ENCODE measurements at regions not wholly inside any gene's neighbourhood (a gene's known extent, or its start where the extent isn't known, plus 50 kb on each side); places are given as distances from the start of the nearest gene placed in this dataset.
"Not testable (repeated sequence)": the region's sequence is repeated elsewhere in the genome, so short reads cannot be mapped to it uniquely, and the experiment has no call there.

DNA sequence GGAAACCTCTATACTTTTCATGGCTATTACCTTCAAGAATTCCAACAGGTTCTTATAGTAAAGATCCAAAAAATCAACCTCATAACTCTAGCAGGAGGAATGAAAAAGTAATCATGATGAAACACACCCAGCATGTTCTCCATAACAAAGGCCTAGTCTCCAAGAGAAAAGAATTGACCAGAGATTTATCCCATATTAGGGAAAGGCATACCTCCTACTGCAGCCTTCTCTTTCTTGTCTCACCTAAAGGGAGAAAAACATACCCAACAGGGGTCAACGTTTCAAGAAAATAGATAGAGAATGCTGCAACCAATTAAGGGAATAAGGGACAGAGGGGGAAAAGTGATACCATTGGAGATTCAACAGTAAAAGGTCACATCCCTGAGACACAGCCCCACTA, 262.5 kb downstream of the FRK start:
- no peak for DNase-seq

DNA sequence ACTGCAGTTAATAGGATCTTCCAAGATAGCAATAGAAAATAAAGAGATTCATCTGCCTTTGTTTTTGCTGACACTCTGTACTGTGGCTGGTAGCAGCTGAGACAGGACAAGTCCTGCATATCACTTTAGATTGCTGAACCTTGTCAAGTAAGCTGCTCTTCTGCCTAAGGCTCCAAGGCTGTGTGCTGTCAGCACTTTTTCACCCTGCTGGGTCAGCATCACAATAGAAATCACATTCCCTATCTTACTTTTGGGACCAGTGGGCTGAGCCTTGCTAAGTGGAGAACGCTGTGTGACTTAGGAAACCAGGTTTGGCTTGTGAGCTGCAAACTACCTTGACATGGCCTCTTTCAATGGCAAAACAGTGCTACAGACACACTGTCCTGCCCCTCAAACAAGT, 263.9 kb downstream of the FRK start:
- DNase-seq: no peak

DNA sequence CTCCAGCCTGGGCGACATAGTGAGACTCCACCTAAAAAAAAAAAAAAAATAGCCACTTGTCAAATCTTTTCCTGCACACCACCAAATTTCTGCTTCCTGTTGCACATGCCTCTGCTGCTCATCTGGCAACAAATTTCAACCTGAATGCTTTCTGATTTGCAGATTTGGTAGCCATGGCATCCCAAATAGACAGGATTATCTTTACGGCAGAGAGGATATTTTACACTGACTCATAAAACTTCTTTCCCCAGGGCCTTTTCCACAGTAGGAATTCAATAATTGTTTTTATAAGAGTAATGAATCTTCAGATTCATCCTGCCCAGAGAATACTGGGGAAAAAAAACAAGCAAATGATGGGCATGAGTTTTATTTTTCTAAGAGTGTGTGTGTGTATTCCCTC, 264.6 kb downstream of the FRK start:
- DNase-seq: no peak

GRCh38 chr6:115783402-115784061, 277.2 kb downstream of the FRK start:
- DNase-seq: no peak

DNA sequence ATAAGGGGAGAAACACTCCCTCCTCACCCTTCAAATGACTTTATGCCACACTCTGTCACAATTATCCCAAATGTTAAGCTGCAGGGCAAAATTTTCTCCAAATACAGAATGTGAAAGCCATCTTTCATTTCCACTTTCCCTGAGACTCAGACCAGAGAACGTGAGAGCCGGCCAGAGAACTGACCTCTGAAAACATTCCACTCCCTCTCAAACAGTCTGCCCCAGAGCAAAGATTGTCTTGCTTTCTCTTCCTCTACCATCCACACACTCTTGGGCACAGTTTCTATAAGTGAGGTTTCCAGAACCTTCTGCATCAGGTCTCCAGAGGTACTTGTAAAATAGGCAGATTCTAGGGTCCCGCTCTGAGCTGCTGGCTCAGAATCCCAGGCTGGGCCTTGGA, 278.1 kb downstream of the FRK start:
- DNase-seq: no peak

DNA sequence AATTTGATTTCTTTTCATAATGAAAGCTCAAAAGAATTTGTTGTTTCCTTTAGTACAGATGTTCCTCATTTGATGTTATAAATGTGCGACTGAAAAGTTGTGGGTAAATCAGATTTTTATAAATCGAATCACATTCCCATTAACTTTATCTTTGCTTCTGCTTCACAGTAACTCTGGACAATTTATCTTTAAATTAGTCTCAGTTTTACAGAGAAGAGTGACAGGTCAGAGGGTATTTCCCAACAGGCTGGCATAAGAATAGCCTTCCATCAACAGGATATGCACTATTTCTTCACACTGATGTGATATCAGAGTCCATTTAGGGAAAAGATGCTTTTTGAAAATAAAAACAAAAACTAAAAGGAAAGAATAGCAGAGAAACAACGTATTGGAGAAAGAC, 286.9 kb downstream of the FRK start:
- DNase-seq: no peak

DNA sequence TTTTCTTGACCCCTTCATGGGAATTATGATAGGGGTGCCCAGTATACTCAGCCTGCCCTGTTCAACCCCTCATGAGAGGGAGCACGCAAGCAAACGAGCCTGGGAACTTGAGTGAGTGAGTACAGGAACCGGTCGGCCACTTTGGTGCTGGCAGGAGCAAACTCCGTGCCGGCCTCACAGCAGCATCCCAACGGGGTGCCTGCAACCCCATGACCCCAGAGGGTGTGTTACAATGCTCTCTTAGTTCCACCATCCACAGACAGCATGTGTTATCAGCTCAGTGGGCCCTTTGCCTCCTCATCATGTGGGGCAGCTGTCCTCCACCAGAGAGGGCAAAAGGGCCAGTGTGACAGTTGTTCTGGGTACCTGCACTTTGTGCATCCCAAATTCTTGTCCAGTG, 289.8 kb downstream of the FRK start:
- DNase-seq: no peak

DNA sequence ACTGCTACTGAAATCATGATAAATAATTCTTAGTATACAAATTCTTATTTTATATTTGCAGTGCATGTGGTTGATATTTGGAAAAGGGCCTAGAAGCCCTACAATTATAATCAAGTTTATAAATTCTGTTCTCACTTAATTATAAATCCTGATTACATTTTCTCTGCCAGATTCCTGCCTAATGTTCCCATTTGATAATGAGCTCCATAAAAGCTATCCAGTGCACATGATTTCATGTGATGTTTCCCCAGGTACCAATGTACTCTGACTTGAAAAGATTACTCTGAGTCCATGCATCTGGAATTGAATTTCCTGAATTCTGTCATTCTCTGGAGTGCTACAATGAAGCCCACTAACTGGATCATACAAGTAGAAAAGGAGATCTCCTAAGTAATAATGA, 292.2 kb downstream of the FRK start:
- DNase-seq: no peak

DNA sequence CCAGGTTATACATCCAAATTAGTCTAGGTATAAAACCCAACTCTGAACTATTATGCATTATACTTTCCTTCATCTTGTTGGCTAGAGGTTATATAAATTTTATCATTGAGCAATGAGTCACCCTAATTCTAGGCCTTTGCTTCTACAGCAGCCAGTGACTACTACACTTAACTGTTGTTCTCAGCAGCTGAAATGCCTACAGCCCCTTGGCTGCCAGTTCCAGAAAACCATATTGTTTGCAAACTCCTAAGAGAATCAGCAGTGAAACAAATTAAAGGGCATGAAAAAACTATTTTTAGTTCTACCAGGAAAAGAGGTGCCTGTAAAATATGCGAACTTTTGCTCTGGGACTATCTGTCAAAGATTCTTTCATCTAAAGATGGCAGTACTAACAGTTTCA, 292.8 kb downstream of the FRK start:
- no peak for DNase-seq

- DNase-seq: no peak
Measured at GRCh38 chr6:115766745-115767462, 293.8 kb downstream of the FRK start.

- no peak for DNase-seq
Measured at GRCh38 chr6:115765966-115766365, 294.7 kb downstream of the FRK start.

- no peak for DNase-seq
Measured at GRCh38 chr6:115759051-115759450, 301.6 kb downstream of the FRK start.

- DNase-seq: no peak
Measured at GRCh38 chr6:115753446-115753845, 307.2 kb downstream of the FRK start.

DNA sequence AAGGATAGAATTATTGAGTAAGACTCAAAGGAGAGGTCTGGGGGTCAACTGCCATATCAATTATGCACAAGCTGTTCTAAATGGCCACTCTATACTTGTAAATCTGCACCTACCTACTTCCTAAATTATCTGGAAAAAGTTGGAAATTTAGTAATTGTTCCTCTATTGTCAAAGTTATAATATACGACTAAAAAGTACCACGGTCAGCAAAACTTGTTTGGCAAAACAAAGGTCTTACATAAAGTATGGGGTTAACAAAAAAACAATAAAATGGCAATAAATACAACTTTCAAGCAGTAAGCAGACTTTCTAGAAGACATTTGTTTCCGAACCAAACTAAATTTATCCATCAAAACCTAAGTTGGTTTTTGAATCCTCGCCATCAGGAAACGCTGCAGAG, 309.7 kb downstream of the FRK start:
- no peak for DNase-seq

- no peak for DNase-seq
Measured at GRCh38 chr6:115750292-115750691, 310.4 kb downstream of the FRK start.

- DNase-seq: no peak
Measured at GRCh38 chr6:115747719-115748118, 313.0 kb downstream of the FRK start.

DNA sequence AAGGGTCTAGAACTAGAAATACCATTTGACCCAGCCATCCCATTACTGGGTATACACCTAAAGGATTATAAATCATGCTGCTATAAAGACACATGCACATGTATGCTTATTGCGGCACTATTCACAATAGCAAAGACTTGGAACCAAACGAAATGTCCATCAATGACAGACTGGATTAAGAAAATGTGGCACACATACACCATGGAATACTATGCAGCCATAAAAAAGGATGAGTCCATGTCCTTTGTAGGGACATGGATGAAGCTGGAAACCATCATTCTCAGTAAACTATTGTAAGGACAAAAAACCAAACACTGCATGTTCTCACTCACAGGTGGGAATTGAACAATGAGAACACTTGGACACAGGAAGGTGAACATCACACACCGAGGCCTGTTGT, 314.1 kb downstream of the FRK start:
- not testable (repeated sequence) for DNase-seq

- no peak for DNase-seq
Measured at GRCh38 chr6:115740907-115741306, 319.8 kb downstream of the FRK start.

DNA sequence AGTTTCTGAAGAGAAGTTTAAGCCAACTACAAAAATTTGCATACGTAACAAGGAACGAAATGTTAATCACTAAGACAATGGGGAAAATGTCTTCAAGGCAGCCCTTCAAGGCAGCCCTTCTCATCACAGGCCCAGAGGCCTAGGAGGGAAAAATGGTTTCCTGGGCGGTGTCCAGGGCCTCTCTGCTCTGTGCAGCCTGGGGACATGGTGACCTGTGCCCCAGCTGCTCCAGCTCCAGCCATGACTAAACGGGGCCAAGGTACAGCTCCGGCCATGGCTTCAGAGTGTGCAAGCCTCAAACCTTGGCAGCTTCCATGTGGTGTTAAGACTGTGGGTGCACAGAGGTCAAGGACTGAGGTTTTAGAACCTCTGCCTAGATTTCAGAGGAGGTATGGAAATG, 325.1 kb downstream of the FRK start:
- DNase-seq: no peak

DNA sequence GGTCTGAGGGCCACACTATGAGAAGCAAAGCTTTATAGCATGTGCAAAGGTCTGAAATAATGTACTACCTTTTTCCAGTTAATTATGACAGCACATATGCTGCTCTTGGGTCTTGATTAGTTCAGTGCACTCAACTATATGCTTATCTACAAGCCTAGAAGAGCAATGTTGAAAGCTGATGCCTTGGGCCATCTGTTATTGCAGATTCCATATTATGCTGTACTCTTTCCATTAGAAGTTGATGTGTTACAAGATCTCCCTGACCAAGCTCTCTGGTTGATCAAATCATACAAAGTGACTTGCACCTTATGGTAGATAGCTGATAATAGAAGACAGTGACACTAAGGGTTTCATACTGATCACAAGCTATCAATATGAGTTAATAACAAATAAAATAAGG, 327.3 kb downstream of the FRK start:
- DNase-seq: no peak

GRCh38 chr6:115729036-115729435, 331.7 kb downstream of the FRK start:
- no peak for DNase-seq

DNA sequence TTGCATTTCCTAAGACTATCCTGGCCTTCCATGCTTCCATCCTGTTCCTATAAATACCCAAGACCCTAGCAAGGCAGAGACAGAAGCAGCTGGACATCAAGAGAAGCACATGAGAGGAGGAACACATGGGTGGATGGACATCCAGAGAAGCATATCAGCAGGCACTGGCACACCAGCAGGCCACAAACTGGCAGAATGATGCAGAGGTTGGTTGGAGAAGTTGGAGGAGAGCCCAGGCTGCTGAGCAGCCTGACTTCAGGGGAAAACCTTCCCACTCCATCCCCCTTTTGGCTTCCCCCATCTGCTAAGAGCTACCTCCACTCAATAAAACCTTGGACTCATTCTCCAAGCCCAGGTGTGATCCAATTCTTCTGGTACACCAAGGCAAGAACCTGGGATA, 332.5 kb downstream of the FRK start:
- DNase-seq: no peak

GRCh38 chr6:115721564-115721963, 339.1 kb downstream of the FRK start:
- DNase-seq: no peak

DNA sequence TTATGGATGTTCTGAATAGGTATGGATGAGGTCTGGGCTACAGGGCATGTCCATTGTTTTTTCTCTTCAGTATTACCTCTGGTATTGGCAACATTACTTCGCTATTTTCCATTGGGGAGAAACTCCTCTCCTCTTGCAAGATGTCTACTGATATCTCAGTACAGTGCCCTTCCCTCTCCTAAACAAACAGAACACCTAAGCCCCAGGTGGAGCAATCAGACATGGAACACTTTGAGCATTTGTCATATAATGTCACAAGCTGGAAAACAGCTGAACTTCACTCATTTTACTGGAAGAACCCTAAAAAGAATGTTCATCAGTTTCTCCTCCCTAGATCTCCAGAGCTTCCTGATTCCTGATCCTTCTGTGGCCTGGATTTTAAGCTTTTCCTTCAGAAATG, 339.8 kb downstream of the FRK start:
- no peak for DNase-seq

DNA sequence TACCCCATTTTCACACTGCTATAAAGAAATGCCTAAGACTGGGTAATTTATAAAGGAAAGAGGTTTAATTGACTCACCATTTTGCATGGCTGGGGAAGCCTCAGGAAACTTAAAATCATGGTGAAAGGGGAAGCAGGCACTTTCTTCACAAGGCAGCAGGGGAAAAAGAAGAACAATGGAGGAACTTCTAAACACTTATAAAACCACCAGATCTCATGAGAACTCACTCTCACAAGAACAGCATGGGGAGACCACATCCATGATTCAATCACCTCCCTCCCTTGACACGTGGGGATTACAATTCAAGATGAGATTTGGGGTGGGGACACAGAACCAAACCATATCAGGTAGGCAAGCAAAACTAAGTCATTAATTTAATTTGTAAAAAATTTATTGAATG, 343.2 kb downstream of the FRK start:
- DNase-seq: peak; percentile 16 to 26

Data from Kasumi-1 (cell line).